Gastroesophageal sphincter (tissue), 4 donors: ENCODE measurements at regions not wholly inside any gene's neighbourhood (a gene's known extent, or its start where the extent isn't known, plus 50 kb on each side); places are given as distances from the start of the nearest gene placed in this dataset.

Experiments used
- ATAC-seq: fragments of 150-250 bp; one replicate; pipeline ENCODE4 v1.9.1; 2016; ENCODE audit warnings: mild to moderate bottlenecking, moderate library complexity
- H3K27ac ChIP-seq, 4 donors: fragments of 200-600 bp; sonication (generic) in 3 of 4; 1 replicate in 3 of 4; 2 replicates in 1 of 4; pipeline ENCODE4 v1.5.1; 2016 to 2019
- H3K27me3 ChIP-seq: fragments of 200-600 bp; sonication (generic); one replicate; pipeline ENCODE4 v1.5.1; 2019
- H3K36me3 ChIP-seq, 2 donors: fragments of 200-600 bp; sonication (generic); one replicate each; pipeline ENCODE4 v1.5.1; 2019; ENCODE audit warnings: control low read depth in 1 of 2
- H3K4me1 ChIP-seq, 3 donors: fragments of 200-600 bp; sonication (generic); 1 replicate in 2 of 3; 2 replicates in 1 of 3; pipeline ENCODE4 v1.5.1; 2016 to 2019; ENCODE audit warnings: control low read depth in 2 of 3
- H3K4me3 ChIP-seq, 2 donors: fragments of 200-600 bp; sonication (generic); one replicate each; pipeline ENCODE4 v1.5.1; 2019; ENCODE audit warnings: mild to moderate bottlenecking in 1 of 2, moderate library complexity in 1 of 2
- H3K9me3 ChIP-seq, 3 donors: fragments of 200-600 bp; sonication (generic); one replicate each; pipeline ENCODE4 v1.5.1; 2017 to 2019; ENCODE audit warnings: control low read depth in 2 of 3
- EP300 ChIP-seq: sonication (generic); formaldehyde crosslinking; IDR thresholded peaks from one replicate; pipeline ENCODE4 v1.6.1; 2017; ENCODE audit warnings: antibody characterized with exemption, mild to moderate bottlenecking
- POLR2A ChIP-seq, 2 donors: fragments of 450-650 bp; IDR thresholded peaks; one replicate each; pipeline ENCODE4 v1.6.1; 2017; ENCODE audit warnings: antibody characterized with exemption in 2 of 2, mild to moderate bottlenecking in 2 of 2, moderate library complexity in 1 of 2
- POLR2AphosphoS5 ChIP-seq: sonication (generic); formaldehyde crosslinking; IDR thresholded peaks from one replicate; pipeline ENCODE4 v1.6.1; 2017; ENCODE audit warnings: antibody characterized with exemption
- WGBS, 2 donors: methylation state at CpG; one replicate each; pipeline ENCODE4 v1.1.5; 2018; ENCODE audit warnings: low coverage in 1 of 2; 5-methylcytosine and 5-hydroxymethylcytosine counted together
- TF ChIP-seq, protein P1 (sequence below), 4 experiments: fragments of 200-600 bp in 2 of 4; fragments of 450-650 bp in 2 of 4; sonication (generic) in 1 of 4; IDR thresholded peaks; one replicate each; pipeline ENCODE4 v1.5.1; 2017 to 2019; ENCODE audit warnings: antibody characterized with exemption in 4 of 4, mild to moderate bottlenecking in 2 of 4, moderate library complexity in 2 of 4

DNA sequence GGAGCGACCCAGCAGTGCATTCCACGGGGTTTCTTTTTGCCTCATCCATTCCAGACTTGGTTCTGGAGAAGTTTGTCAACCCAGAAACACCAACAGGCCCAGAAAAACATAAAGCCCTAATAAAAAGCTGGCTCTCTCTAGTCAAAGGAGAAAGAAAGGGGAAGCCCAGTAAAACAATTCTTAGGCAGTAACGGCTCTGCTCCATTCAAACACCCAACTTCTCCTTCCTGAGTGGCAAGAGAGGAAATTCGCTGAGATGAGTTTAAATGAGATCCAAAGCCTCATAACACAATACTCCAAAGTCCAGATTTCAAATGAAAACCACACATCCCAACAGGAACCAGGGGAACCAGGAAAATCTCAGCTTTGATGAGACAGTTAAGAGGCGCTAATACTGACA lies 179.9 kb downstream of the RPIA start:
- peaks cover 39% of the 10 kb centered on the region for H3K27me3 ChIP-seq
- WGBS, 2 donors: 50 to 62% methylated on average over 2 to 5 of the region's 5 CpGs
- no peak overlapping the region for H3K27ac ChIP-seq
- H3K9me3 ChIP-seq: no peaks in the 10 kb centered on the region
- no peak for TF ChIP-seq EP300
- TF ChIP-seq POLR2A (IDR thresholded peaks at IDR 0.05): no peak
- no peak for TF ChIP-seq POLR2AphosphoS5
- TF ChIP-seq, protein P1, sequence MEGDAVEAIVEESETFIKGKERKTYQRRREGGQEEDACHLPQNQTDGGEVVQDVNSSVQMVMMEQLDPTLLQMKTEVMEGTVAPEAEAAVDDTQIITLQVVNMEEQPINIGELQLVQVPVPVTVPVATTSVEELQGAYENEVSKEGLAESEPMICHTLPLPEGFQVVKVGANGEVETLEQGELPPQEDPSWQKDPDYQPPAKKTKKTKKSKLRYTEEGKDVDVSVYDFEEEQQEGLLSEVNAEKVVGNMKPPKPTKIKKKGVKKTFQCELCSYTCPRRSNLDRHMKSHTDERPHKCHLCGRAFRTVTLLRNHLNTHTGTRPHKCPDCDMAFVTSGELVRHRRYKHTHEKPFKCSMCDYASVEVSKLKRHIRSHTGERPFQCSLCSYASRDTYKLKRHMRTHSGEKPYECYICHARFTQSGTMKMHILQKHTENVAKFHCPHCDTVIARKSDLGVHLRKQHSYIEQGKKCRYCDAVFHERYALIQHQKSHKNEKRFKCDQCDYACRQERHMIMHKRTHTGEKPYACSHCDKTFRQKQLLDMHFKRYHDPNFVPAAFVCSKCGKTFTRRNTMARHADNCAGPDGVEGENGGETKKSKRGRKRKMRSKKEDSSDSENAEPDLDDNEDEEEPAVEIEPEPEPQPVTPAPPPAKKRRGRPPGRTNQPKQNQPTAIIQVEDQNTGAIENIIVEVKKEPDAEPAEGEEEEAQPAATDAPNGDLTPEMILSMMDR (IDR thresholded peaks at IDR 0.05): no peak
- no peaks in the 10 kb centered on the region for H3K4me1 ChIP-seq
- H3K36me3 ChIP-seq: no peaks in the 10 kb centered on the region
- ATAC-seq: no peak
- no peak overlapping the region for H3K4me3 ChIP-seq

GRCh38 chr2:88873620-88874019 lies 182.1 kb downstream of the RPIA start:
- H3K9me3 ChIP-seq: no peaks in the 10 kb centered on the region
- no peak overlapping the region for H3K27ac ChIP-seq
- H3K27me3 ChIP-seq: peaks cover 38% of the 10 kb centered on the region
- no peaks in the 10 kb centered on the region for H3K4me1 ChIP-seq
- TF ChIP-seq POLR2A (IDR thresholded peaks at IDR 0.05) (no peak), POLR2AphosphoS5 (no peak), EP300 (no peak)
- TF ChIP-seq, protein P1 (IDR thresholded peaks at IDR 0.05): no peak
- H3K36me3 ChIP-seq: no peaks in the 10 kb centered on the region
- no peak for ATAC-seq
- no peak overlapping the region for H3K4me3 ChIP-seq

GRCh38 chr2:88874063-88874657 lies 182.7 kb downstream of the RPIA start:
- no peaks in the 10 kb centered on the region for H3K9me3 ChIP-seq
- ATAC-seq: no peak
- H3K4me3 ChIP-seq: no peak overlapping the region

DNA sequence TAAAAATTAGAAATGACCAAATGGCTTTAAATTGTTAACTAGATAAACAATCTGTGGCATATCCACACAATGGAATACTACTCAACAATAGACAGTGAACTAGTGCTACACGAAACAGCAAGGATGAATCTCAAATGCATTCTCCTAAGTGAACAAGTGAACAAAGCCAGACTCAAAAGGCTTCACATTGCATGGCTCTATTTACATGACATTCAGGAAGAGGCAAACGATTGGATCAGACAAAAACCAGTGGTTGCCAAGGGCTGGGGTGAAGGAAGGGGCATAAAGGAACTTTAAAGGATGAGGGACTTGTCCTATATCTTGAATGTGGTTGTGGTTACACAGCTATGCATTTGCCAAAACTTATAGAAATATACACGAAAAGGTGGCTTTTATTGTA lies 184.3 kb downstream of the RPIA start:
- H3K4me3 ChIP-seq: no peak overlapping the region
- peaks cover 31% of the 10 kb centered on the region for H3K27me3 ChIP-seq
- H3K36me3 ChIP-seq: no peaks in the 10 kb centered on the region
- 43 to 61% methylated on average over 3 of the region's 3 CpGs for WGBS, 2 donors
- no peak for TF ChIP-seq POLR2AphosphoS5
- H3K9me3 ChIP-seq: no peaks in the 10 kb centered on the region
- no peak for ATAC-seq
- no peak overlapping the region for H3K27ac ChIP-seq
- H3K4me1 ChIP-seq: peaks cover 0 to 6% (median 0%) of the 10 kb centered on the region in 3 donors

More at GRCh38 chr2:88874063-88874657, 182.7 kb downstream of the RPIA start:
- TF ChIP-seq EP300: no peak
- TF ChIP-seq, protein P1 (IDR thresholded peaks at IDR 0.05): peak; percentile 49 to 74 (median 57)
- WGBS, 2 donors: 25 to 29% methylated on average over 4 of the region's 4 CpGs
- Histone ChIP-seq H3K27me3 (peaks cover 38% of the 10 kb centered on the region), H3K27ac (no peak overlapping the region), H3K4me1 (no peaks in the 10 kb centered on the region), H3K36me3 (no peaks in the 10 kb centered on the region)

DNA sequence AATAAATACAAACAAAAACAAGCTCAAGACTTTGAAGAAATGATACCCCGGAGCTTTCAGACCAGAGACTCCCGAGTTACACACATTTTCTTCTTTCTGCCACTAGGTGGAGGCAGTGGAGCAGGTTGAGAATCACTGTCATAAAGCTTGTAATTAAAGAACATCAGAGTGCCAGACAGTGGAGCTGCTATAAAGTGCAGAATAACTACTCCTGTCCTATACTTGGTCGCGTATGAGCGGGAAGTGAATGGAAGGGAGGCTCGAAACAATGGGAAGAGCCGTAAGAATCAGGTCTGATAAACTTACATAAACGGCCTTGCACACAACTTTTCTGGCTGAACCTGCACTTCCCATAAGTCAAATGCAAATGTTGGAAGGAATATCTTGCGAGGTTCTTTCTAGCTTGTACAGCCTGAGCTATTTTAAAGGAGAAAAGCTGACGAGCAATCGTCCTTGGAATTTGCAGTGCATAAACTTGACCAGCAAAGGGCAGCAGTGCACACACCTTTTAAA lies 189.0 kb downstream of the RPIA start:
- Histone ChIP-seq H3K4me1 (peaks cover 0 to 8% (median 0%) of the 10 kb centered on the region in 3 donors), H3K4me3 (no peak overlapping the region), H3K27ac (no peak overlapping the region), H3K36me3 (no peaks in the 10 kb centered on the region), H3K27me3 (peaks cover 5% of the 10 kb centered on the region), H3K9me3 (no peaks in the 10 kb centered on the region)
- no peak for TF ChIP-seq POLR2AphosphoS5
- TF ChIP-seq, protein P1 (IDR thresholded peaks at IDR 0.05): peak; percentile 37 to 77 (median 54)
- WGBS, 2 donors: 3 to 11% methylated on average over 11 of the region's 11 CpGs
- ATAC-seq: peak; percentile 69
